Cardiac muscle cell (in vitro differentiated cells and primary cell): ENCODE measurements at regions not wholly inside any gene's neighbourhood (a gene's known extent, or its start where the extent isn't known, plus 50 kb on each side); places are given as distances from the start of the nearest gene placed in this dataset.

Experiments used
- DNase-seq, 2 donors: peaks; one replicate each; pipeline versions ENCODE4 v3.0.0 to v3.0.0-alpha.2; 2010 to 2017; ENCODE audit warnings: low read depth in 1 of 2, low spot score in 1 of 2
- H3K27ac ChIP-seq: fragments of 200-600 bp; sonication (generic); 2 replicates; pipeline ENCODE4 v1.5.1; 2016
- H3K27me3 ChIP-seq: fragments of 200-600 bp; sonication (generic); 2 replicates; pipeline ENCODE4 v1.6.0; 2016; ENCODE audit warnings: control low read depth
- H3K36me3 ChIP-seq: fragments of 200-600 bp; sonication (generic); 2 replicates; pipeline ENCODE4 v1.5.1; 2016; ENCODE audit warnings: control low read depth
- H3K4me1 ChIP-seq: fragments of 200-600 bp; sonication (generic); 2 replicates; pipeline ENCODE4 v1.8.1; 2017; ENCODE audit warnings: low read depth, mild to moderate bottlenecking, mixed run types
- H3K4me3 ChIP-seq: fragments of 200-600 bp; sonication (generic); 2 replicates; pipeline ENCODE4 v1.5.1; 2016; ENCODE audit warnings: mild to moderate bottlenecking
- H3K9me3 ChIP-seq: fragments of 200-600 bp; sonication (generic); 2 replicates; pipeline ENCODE4 v1.5.1; 2017; ENCODE audit warnings: low read depth, mild to moderate bottlenecking, control low read depth
- TF ChIP-seq, protein P1 (sequence below): IDR thresholded peaks from 2 replicates; pipeline ENCODE4 v1.5.1; 2012; ENCODE audit warnings: low read depth, mild to moderate bottlenecking, low read length

- Histone ChIP-seq H3K4me1 (no peaks in the 10 kb centered on the region), H3K27ac (no peak overlapping the region), H3K9me3 (no peaks in the 10 kb centered on the region), H3K27me3 (no peaks in the 10 kb centered on the region), H3K36me3 (no peaks in the 10 kb centered on the region), H3K4me3 (no peak overlapping the region)
- TF ChIP-seq, protein P1, sequence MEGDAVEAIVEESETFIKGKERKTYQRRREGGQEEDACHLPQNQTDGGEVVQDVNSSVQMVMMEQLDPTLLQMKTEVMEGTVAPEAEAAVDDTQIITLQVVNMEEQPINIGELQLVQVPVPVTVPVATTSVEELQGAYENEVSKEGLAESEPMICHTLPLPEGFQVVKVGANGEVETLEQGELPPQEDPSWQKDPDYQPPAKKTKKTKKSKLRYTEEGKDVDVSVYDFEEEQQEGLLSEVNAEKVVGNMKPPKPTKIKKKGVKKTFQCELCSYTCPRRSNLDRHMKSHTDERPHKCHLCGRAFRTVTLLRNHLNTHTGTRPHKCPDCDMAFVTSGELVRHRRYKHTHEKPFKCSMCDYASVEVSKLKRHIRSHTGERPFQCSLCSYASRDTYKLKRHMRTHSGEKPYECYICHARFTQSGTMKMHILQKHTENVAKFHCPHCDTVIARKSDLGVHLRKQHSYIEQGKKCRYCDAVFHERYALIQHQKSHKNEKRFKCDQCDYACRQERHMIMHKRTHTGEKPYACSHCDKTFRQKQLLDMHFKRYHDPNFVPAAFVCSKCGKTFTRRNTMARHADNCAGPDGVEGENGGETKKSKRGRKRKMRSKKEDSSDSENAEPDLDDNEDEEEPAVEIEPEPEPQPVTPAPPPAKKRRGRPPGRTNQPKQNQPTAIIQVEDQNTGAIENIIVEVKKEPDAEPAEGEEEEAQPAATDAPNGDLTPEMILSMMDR = no peak
- DNase-seq = no peak
Observed at GRCh38 chr4:130922955-130923354, 1827.0 kb downstream of the C4orf33 start.

DNA sequence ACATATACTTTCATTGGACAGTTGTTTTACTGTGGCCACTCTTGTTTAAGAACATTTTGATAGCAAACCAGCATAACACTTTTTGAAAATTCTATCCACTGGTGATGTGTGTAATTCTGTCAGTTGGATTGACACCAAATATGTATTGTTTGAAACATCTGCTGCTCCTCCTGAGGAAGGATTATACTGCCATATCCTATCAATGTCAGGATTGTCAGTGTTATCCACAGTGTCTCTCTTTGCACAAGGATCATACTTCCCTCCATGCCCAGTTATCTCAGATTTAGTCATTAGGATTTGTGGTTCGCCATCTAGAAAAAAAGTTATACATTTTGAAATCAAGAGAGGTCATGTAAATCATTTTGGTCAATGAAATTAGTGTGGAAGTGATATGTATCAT is 1859.6 kb downstream of the C4orf33 start:
- H3K36me3 ChIP-seq = no peaks in the 10 kb centered on the region
- DNase-seq = no peak
- H3K4me3 ChIP-seq = no peak overlapping the region
- TF ChIP-seq, protein P1 = no peak
- H3K4me1 ChIP-seq = no peaks in the 10 kb centered on the region
- no peaks in the 10 kb centered on the region for H3K27me3 ChIP-seq
- no peaks in the 10 kb centered on the region for H3K9me3 ChIP-seq
- H3K27ac ChIP-seq = no peak overlapping the region

- DNase-seq = no peak
- Histone ChIP-seq H3K27me3 (no peaks in the 10 kb centered on the region), H3K9me3 (no peaks in the 10 kb centered on the region), H3K27ac (no peak overlapping the region), H3K4me1 (no peaks in the 10 kb centered on the region), H3K36me3 (no peaks in the 10 kb centered on the region), H3K4me3 (no peak overlapping the region)
- TF ChIP-seq, protein P1 = no peak
Observed at GRCh38 chr4:130985371-130985770, 1889.4 kb downstream of the C4orf33 start.

- DNase-seq = no peak
- no peaks in the 10 kb centered on the region for H3K27me3 ChIP-seq
- no peaks in the 10 kb centered on the region for H3K36me3 ChIP-seq
- H3K4me1 ChIP-seq = no peaks in the 10 kb centered on the region
- H3K27ac ChIP-seq = no peak overlapping the region
- H3K9me3 ChIP-seq = no peaks in the 10 kb centered on the region
- TF ChIP-seq, protein P1 = no peak
- H3K4me3 ChIP-seq = no peak overlapping the region
Observed at GRCh38 chr4:130995988-130996387, 1900.0 kb downstream of the C4orf33 start.

DNA sequence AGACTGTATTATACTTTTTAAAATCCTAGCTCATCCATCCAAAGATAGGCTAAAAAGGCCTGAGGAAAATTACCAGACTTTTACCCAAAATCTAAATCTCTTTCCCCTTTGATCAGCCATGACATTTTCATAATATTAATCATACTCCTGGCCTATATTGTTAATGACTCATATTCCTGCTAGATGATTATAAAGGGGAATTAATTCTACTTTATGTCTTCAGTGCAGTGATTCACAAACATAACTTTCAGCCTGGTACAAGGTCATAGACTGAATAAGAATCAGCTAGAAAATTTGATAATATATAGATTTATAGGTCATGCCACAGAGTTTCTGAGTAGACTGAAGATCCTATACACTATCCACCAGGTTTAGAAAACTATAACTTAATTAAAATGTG is 1905.4 kb downstream of the C4orf33 start:
- no peaks in the 10 kb centered on the region for H3K4me1 ChIP-seq
- H3K27me3 ChIP-seq = no peaks in the 10 kb centered on the region
- TF ChIP-seq, protein P1 = no peak
- H3K9me3 ChIP-seq = no peaks in the 10 kb centered on the region
- no peak for DNase-seq
- H3K27ac ChIP-seq = no peak overlapping the region
- no peaks in the 10 kb centered on the region for H3K36me3 ChIP-seq
- no peak overlapping the region for H3K4me3 ChIP-seq

GRCh38 chr4:131002132-131002531 is 1906.2 kb downstream of the C4orf33 start:
- Histone ChIP-seq H3K4me3 (no peak overlapping the region), H3K36me3 (no peaks in the 10 kb centered on the region), H3K9me3 (no peaks in the 10 kb centered on the region), H3K27me3 (no peaks in the 10 kb centered on the region), H3K27ac (no peak overlapping the region), H3K4me1 (no peaks in the 10 kb centered on the region)
- TF ChIP-seq, protein P1 = no peak
- DNase-seq = no peak
